Stomach (tissue), 8 donors: ENCODE measurements at regions not wholly inside any gene's neighbourhood (a gene's known extent, or its start where the extent isn't known, plus 50 kb on each side); places are given as distances from the start of the nearest gene placed in this dataset.

Source experiments
- DNase-seq, 2 donors: peaks; one replicate each; pipeline versions ENCODE4 v3.0.0 to v3.0.0-alpha.2; 2013 to 2019
- H3K27ac ChIP-seq, 5 donors: fragments of 200-600 bp in 4 of 5; sonication (generic) in 4 of 5; one replicate each; pipeline ENCODE4 v1.5.1; 2013 to 2019; ENCODE audit warnings: mild to moderate bottlenecking in 1 of 5, moderate library complexity in 1 of 5
- H3K27me3 ChIP-seq, 3 donors: fragments of 200-600 bp; sonication (generic); one replicate each; pipeline ENCODE4 v1.5.1; 2017 to 2019; ENCODE audit warnings: mixed run types in 1 of 3
- H3K36me3 ChIP-seq, 4 donors: fragments of 200-600 bp; sonication (generic); 1 replicate in 3 of 4; 2 replicates in 1 of 4; pipeline ENCODE4 v1.5.1; 2016 to 2019
- H3K4me1 ChIP-seq, 4 donors: fragments of 200-600 bp; sonication (generic); one replicate each; pipeline ENCODE4 v1.5.1; 2016 to 2019
- H3K4me3 ChIP-seq, 4 donors: fragments of 200-600 bp; sonication (generic) in 3 of 4; one replicate each; pipeline ENCODE4 v1.5.1; 2016 to 2019; ENCODE audit warnings: mild to moderate bottlenecking in 1 of 4
- H3K9me3 ChIP-seq, 4 donors: fragments of 200-600 bp; sonication (generic); one replicate each; pipeline ENCODE4 v1.5.1; 2016 to 2019
- EP300 ChIP-seq: sonication (generic); formaldehyde crosslinking; IDR thresholded peaks from one replicate; pipeline ENCODE4 v1.6.1; 2017; ENCODE audit warnings: antibody characterized with exemption
- POLR2A ChIP-seq, 4 donors: fragments of 450-650 bp; IDR thresholded peaks; one replicate each; pipeline ENCODE4 v1.6.1; 2016; ENCODE audit warnings: antibody characterized with exemption in 4 of 4, control low read depth in 2 of 4, mild to moderate bottlenecking in 1 of 4, moderate library complexity in 1 of 4
- POLR2AphosphoS5 ChIP-seq, 3 donors: sonication (generic); formaldehyde crosslinking; IDR thresholded peaks; one replicate each; pipeline ENCODE4 v1.6.1; 2016; ENCODE audit warnings: antibody characterized with exemption in 3 of 3
- WGBS, 5 donors: extraction: QIAGEN DNeasy Blood & Tissue Kit in 3 of 5; methylation state at CpG; one replicate each; pipeline versions ENCODE4 v1.1.5 to v1.1.7; 2013 to 2018; 5-methylcytosine and 5-hydroxymethylcytosine counted together
- intact Hi-C: fragments of 100-400 bp; cut with DNase I; formaldehyde crosslinking; loops from one replicate; pipeline ENCODE4 v1.15.1; 2023; ENCODE audit warnings: low total_unique reads
- TF ChIP-seq, protein P1 (sequence below), 7 experiments: fragments of 450-650 bp in 4 of 7; fragments of 200-600 bp in 3 of 7; sonication (generic) in 3 of 7; IDR thresholded peaks; one replicate each; pipeline ENCODE4 v1.5.1; 2016 to 2019; ENCODE audit warnings: antibody characterized with exemption in 7 of 7, control low read depth in 2 of 7, mild to moderate bottlenecking in 1 of 7
- donor health status: healthy with polysubstance abuse.
- donor health status: Bipolar disorder and iron deficiency.
- donor health status: healthy.

DNA sequence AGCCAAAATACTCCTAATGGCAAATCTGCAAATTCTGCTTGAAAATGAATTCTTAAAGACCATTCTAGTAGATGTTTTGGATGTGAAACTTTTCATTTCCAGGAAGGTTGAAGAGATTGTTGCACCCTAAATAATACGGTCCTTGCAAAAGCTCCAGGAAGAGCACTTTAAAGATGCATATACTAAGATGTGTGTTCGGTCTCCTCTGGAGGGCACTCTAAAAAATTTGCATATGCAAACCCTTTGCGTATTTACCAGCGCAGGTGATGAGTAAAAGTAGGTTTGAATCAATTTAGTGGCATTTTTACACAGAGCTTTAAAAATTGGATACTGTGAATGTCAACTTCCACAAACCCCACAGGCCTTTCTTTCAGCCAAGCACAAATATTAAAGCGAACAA lies 378.1 kb upstream of the SORCS1 start:
- H3K4me3 ChIP-seq = no peak overlapping the region
- H3K36me3 ChIP-seq = no peaks in the 10 kb centered on the region
- no peak for DNase-seq
- intact Hi-C loops = no loop called here
- H3K4me1 ChIP-seq = no peaks in the 10 kb centered on the region
- no peaks in the 10 kb centered on the region for H3K9me3 ChIP-seq
- 65 to 80% (median 70%) methylated on average over 5 of the region's 5 CpGs for WGBS, 5 donors
- no peak overlapping the region for H3K27ac ChIP-seq
- TF ChIP-seq, protein P1, sequence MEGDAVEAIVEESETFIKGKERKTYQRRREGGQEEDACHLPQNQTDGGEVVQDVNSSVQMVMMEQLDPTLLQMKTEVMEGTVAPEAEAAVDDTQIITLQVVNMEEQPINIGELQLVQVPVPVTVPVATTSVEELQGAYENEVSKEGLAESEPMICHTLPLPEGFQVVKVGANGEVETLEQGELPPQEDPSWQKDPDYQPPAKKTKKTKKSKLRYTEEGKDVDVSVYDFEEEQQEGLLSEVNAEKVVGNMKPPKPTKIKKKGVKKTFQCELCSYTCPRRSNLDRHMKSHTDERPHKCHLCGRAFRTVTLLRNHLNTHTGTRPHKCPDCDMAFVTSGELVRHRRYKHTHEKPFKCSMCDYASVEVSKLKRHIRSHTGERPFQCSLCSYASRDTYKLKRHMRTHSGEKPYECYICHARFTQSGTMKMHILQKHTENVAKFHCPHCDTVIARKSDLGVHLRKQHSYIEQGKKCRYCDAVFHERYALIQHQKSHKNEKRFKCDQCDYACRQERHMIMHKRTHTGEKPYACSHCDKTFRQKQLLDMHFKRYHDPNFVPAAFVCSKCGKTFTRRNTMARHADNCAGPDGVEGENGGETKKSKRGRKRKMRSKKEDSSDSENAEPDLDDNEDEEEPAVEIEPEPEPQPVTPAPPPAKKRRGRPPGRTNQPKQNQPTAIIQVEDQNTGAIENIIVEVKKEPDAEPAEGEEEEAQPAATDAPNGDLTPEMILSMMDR (IDR thresholded peaks at IDR 0.05) = no peak
- TF ChIP-seq POLR2A (IDR thresholded peaks at IDR 0.05) (no peak), EP300 (no peak), POLR2AphosphoS5 (IDR thresholded peaks at IDR 0.05) (no peak)
- no peaks in the 10 kb centered on the region for H3K27me3 ChIP-seq

DNA sequence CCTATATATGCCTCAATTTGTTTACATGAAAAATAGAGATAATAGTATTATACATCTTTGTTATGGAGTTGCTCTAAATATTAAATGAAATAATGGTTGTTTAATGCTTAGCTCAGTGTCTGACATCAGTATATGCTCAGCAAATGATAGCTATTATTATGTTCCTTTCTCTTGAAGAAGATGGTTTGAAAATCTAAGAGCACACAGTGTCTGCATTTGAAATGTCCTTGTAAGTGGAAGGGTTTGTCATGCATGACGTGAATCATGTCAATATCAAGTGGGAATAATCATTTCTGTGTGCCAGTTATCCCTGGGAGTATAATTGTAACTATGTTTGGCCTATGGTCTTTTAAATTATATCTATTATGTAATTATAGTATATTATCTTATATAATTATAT lies 377.5 kb upstream of the SORCS1 start:
- intact Hi-C loops = no loop called here
- Histone ChIP-seq H3K4me1 (no peaks in the 10 kb centered on the region), H3K9me3 (no peaks in the 10 kb centered on the region), H3K27ac (no peak overlapping the region), H3K4me3 (no peak overlapping the region), H3K36me3 (no peaks in the 10 kb centered on the region), H3K27me3 (no peaks in the 10 kb centered on the region)
- 52 to 75% (median 67%) methylated on average over 1 of the region's 1 CpG for WGBS, 5 donors
- no peak for DNase-seq
- no peak for TF ChIP-seq POLR2AphosphoS5 (IDR thresholded peaks at IDR 0.05)
- TF ChIP-seq, protein P1 (IDR thresholded peaks at IDR 0.05) = no peak
- no peak for TF ChIP-seq EP300
- no peak for TF ChIP-seq POLR2A (IDR thresholded peaks at IDR 0.05)

DNA sequence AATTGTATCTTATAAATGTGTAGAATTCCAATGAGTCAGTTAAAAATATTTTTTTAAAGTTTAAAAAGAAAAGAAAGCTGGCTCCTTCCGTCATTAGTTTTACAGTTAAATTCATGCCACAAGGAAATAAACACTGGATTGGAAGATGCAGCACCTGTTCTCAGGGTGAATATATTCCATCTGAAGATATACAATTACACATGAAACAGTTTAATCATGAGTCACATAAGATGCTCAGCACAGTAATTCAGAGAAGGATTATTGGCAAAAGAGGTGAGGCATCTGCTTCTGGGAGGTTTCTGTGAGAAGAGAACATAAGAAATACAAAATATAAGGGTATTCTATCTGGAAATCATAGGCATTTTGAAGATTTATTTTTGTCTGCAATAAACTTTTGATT lies 376.5 kb upstream of the SORCS1 start:
- Histone ChIP-seq H3K27ac (no peak overlapping the region), H3K4me1 (no peaks in the 10 kb centered on the region), H3K36me3 (no peaks in the 10 kb centered on the region), H3K9me3 (no peaks in the 10 kb centered on the region), H3K4me3 (no peak overlapping the region), H3K27me3 (no peaks in the 10 kb centered on the region)
- DNase-seq = no peak
- 84 to 93% (median 88%) methylated on average over 1 of the region's 1 CpG for WGBS, 5 donors
- TF ChIP-seq, protein P1 (IDR thresholded peaks at IDR 0.05) = no peak
- TF ChIP-seq POLR2A (IDR thresholded peaks at IDR 0.05) = no peak
- intact Hi-C loops = no loop called here

DNA sequence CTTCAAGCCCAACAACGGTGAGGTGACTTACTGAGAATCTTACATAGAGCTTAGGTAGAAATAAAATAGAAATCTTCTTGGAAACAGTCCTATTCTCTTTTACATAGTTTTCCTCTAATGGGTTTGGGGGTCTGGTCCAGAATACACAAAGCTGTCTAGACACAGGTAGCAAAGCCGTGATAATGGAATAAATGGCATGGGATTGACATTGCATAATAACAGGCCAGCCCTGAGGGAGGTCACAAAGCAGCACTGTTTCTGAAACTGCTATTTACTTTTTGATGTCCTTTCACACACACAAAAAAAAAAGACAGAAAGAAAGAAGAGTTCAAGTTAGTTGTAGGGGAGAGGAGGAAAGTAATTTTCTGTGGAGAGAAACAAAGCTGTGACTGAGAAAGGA lies 364.8 kb upstream of the SORCS1 start:
- intact Hi-C loops = no loop called here
- TF ChIP-seq EP300 = no peak
- TF ChIP-seq POLR2A (IDR thresholded peaks at IDR 0.05) = no peak
- TF ChIP-seq POLR2AphosphoS5 (IDR thresholded peaks at IDR 0.05) = no peak
- TF ChIP-seq, protein P1 (IDR thresholded peaks at IDR 0.05) = no peak
- H3K4me3 ChIP-seq = no peak overlapping the region
- no peaks in the 10 kb centered on the region for H3K9me3 ChIP-seq
- H3K27ac ChIP-seq = no peak overlapping the region
- H3K4me1 ChIP-seq = no peaks in the 10 kb centered on the region
- H3K36me3 ChIP-seq = no peaks in the 10 kb centered on the region
- no peaks in the 10 kb centered on the region for H3K27me3 ChIP-seq
- DNase-seq = no peak
- WGBS, 5 donors = 54 to 71% (median 65%) methylated on average over 2 of the region's 2 CpGs
